ENCODE measurements at regions not wholly inside any gene's neighbourhood (a gene's known extent, or its start where the extent isn't known, plus 50 kb on each side); places are given as distances from the start of the nearest gene placed in this dataset.

DNA sequence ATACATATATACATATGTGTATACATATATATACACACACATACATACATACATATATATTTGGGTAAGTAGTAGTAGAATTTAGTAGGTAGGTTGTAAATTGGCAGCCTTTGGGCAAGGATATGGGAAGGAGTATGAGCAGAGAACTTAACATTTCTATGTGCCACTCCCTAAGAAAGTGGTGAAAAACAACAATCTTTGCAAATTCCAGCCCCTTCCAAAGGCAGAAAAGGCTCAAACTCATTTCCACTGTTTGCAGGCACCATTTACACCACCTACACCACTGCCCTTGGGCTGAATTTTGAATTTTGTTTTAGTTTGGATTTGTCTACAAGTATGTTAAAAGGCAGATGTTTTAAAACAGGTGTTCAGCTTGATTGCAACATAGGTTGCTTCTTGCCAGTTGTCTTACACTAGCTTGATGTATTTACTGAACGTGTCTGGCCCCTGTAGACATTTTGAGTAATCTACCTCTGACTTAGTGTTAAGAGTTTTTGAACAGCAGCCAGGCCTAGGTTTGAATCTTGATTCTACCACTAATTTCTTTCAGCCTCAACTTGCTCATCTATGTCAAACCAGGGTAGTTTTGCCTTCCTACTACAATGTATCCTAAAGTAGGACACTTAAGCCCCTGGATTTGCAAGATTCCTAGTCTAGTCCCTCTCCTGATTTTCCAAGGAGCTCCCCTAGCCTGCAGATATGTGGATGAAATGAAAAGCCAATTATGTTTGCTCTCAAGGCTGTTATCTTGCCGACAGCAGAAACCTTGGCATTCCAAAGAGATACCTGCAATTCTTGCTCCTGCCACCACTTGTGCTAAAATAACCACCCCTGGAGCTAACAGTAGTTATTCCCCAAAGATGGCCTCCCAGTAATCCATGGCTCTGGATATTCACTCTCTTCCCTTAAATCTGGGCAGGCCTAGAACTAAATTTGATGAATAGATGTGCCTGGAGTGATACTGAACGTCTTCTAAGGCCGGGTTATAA is 156.2 kb upstream of the SLC44A1 start:
- Mint-ChIP-seq H3K9me3 (peaks cover 4% of the 10 kb centered on the region; the same call in 2 of the 3 replicates), H3K27ac (no peak overlapping the region), H3K4me3 (no peak overlapping the region), H3K27me3 (ENCODE audit: insufficient read depth, low read depth, poor library complexity) (peaks cover 1% of the 10 kb centered on the region), H3K4me1 (peaks cover 5% of the 10 kb centered on the region; the same call in 2 of the 3 replicates), H3K36me3 (ENCODE audit: low read depth) (no peaks in the 10 kb centered on the region)
- ATAC-seq (peak; percentile 65), DNase-seq (ENCODE audit: low spot score) (peak; percentile 32)
- Histone ChIP-seq H3K27me3 (ENCODE audit: insufficient read depth) (no peaks in the 10 kb centered on the region), H3K9me2 (ENCODE audit: insufficient read depth) (no peaks in the 10 kb centered on the region), H3F3A (replicated peaks; ENCODE audit: low read depth) (no peaks in the 10 kb centered on the region), H3K4me2 (no peak overlapping the region), H3K4me1 (ENCODE audit: insufficient read depth) (peaks cover 4% of the 10 kb centered on the region), H3K4me3 (no peak overlapping the region), H3K27ac (ENCODE audit: low read depth) (no peak overlapping the region), H3K79me2 (replicated peaks; ENCODE audit: insufficient read depth) (no peaks in the 10 kb centered on the region), H4K20me1 (replicated peaks; ENCODE audit: insufficient read depth) (no peaks in the 10 kb centered on the region), H2AFZ (0 out of 2 replicates have a peak overlapping the region, but pooled peaks have one; percentile 28), H3K36me3 (ENCODE audit: insufficient read depth) (no peaks in the 10 kb centered on the region)
- TF ChIP-seq EZH2phosphoT487 (IDR thresholded peaks at IDR 0.05; ENCODE audit: unreplicated experiment) (no peak), CREB1 (CRISPR knock-in tag; IDR thresholded peaks at IDR 0.05; ENCODE audit: low read depth) (no peak), JUNB (IDR thresholded peaks at IDR 0.05; ENCODE audit: unreplicated experiment) (no peak), ZNF331 (CRISPR knock-in tag; IDR thresholded peaks at IDR 0.05; ENCODE audit: low read depth) (no peak), ZNF114 (CRISPR knock-in tag; IDR thresholded peaks at IDR 0.05) (no peak), STAT1 (IDR thresholded peaks at IDR 0.05; ENCODE audit: unreplicated experiment) (no peak), EZH2 (IDR thresholded peaks at IDR 0.05; ENCODE audit: low read depth, unreplicated experiment) (no peak), POLR2AphosphoS5 (IDR thresholded peaks at IDR 0.05; ENCODE audit: low read depth) (no peak)
- TF ChIP-seq, protein P1, sequence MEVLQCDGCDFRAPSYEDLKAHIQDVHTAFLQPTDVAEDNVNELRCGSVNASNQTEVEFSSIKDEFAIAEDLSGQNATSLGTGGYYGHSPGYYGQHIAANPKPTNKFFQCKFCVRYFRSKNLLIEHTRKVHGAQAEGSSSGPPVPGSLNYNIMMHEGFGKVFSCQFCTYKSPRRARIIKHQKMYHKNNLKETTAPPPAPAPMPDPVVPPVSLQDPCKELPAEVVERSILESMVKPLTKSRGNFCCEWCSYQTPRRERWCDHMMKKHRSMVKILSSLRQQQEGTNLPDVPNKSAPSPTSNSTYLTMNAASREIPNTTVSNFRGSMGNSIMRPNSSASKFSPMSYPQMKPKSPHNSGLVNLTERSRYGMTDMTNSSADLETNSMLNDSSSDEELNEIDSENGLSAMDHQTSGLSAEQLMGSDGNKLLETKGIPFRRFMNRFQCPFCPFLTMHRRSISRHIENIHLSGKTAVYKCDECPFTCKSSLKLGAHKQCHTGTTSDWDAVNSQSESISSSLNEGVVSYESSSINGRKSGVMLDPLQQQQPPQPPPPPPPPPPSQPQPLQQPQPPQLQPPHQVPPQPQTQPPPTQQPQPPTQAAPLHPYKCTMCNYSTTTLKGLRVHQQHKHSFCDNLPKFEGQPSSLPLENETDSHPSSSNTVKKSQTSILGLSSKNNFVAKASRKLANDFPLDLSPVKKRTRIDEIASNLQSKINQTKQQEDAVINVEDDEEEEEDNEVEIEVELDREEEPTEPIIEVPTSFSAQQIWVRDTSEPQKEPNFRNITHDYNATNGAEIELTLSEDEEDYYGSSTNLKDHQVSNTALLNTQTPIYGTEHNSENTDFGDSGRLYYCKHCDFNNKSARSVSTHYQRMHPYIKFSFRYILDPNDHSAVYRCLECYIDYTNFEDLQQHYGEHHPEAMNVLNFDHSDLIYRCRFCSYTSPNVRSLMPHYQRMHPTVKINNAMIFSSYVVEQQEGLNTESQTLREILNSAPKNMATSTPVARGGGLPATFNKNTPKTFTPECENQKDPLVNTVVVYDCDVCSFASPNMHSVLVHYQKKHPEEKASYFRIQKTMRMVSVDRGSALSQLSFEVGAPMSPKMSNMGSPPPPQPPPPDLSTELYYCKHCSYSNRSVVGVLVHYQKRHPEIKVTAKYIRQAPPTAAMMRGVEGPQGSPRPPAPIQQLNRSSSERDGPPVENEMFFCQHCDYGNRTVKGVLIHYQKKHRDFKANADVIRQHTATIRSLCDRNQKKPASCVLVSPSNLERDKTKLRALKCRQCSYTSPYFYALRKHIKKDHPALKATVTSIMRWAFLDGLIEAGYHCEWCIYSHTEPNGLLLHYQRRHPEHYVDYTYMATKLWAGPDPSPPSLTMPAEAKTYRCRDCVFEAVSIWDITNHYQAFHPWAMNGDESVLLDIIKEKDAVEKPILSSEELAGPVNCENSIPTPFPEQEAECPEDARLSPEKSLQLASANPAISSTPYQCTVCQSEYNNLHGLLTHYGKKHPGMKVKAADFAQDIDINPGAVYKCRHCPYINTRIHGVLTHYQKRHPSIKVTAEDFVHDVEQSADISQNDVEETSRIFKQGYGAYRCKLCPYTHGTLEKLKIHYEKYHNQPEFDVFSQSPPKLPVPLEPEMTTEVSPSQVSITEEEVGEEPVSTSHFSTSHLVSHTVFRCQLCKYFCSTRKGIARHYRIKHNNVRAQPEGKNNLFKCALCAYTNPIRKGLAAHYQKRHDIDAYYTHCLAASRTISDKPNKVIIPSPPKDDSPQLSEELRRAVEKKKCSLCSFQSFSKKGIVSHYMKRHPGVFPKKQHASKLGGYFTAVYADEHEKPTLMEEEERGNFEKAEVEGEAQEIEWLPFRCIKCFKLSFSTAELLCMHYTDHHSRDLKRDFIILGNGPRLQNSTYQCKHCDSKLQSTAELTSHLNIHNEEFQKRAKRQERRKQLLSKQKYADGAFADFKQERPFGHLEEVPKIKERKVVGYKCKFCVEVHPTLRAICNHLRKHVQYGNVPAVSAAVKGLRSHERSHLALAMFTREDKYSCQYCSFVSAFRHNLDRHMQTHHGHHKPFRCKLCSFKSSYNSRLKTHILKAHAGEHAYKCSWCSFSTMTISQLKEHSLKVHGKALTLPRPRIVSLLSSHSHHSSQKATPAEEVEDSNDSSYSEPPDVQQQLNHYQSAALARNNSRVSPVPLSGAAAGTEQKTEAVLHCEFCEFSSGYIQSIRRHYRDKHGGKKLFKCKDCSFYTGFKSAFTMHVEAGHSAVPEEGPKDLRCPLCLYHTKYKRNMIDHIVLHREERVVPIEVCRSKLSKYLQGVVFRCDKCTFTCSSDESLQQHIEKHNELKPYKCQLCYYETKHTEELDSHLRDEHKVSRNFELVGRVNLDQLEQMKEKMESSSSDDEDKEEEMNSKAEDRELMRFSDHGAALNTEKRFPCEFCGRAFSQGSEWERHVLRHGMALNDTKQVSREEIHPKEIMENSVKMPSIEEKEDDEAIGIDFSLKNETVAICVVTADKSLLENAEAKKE (CRISPR knock-in tag; IDR thresholded peaks at IDR 0.05) = no peak
- TF ChIP-seq, protein P2, sequence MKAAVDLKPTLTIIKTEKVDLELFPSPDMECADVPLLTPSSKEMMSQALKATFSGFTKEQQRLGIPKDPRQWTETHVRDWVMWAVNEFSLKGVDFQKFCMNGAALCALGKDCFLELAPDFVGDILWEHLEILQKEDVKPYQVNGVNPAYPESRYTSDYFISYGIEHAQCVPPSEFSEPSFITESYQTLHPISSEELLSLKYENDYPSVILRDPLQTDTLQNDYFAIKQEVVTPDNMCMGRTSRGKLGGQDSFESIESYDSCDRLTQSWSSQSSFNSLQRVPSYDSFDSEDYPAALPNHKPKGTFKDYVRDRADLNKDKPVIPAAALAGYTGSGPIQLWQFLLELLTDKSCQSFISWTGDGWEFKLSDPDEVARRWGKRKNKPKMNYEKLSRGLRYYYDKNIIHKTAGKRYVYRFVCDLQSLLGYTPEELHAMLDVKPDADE (IDR thresholded peaks at IDR 0.05) = no peak
- TF ChIP-seq, protein P3, sequence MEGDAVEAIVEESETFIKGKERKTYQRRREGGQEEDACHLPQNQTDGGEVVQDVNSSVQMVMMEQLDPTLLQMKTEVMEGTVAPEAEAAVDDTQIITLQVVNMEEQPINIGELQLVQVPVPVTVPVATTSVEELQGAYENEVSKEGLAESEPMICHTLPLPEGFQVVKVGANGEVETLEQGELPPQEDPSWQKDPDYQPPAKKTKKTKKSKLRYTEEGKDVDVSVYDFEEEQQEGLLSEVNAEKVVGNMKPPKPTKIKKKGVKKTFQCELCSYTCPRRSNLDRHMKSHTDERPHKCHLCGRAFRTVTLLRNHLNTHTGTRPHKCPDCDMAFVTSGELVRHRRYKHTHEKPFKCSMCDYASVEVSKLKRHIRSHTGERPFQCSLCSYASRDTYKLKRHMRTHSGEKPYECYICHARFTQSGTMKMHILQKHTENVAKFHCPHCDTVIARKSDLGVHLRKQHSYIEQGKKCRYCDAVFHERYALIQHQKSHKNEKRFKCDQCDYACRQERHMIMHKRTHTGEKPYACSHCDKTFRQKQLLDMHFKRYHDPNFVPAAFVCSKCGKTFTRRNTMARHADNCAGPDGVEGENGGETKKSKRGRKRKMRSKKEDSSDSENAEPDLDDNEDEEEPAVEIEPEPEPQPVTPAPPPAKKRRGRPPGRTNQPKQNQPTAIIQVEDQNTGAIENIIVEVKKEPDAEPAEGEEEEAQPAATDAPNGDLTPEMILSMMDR (conservative IDR thresholded peaks at IDR 0.05; ENCODE audit: low read depth in 2 of 2) = no peak
- TF ChIP-seq, protein P4, sequence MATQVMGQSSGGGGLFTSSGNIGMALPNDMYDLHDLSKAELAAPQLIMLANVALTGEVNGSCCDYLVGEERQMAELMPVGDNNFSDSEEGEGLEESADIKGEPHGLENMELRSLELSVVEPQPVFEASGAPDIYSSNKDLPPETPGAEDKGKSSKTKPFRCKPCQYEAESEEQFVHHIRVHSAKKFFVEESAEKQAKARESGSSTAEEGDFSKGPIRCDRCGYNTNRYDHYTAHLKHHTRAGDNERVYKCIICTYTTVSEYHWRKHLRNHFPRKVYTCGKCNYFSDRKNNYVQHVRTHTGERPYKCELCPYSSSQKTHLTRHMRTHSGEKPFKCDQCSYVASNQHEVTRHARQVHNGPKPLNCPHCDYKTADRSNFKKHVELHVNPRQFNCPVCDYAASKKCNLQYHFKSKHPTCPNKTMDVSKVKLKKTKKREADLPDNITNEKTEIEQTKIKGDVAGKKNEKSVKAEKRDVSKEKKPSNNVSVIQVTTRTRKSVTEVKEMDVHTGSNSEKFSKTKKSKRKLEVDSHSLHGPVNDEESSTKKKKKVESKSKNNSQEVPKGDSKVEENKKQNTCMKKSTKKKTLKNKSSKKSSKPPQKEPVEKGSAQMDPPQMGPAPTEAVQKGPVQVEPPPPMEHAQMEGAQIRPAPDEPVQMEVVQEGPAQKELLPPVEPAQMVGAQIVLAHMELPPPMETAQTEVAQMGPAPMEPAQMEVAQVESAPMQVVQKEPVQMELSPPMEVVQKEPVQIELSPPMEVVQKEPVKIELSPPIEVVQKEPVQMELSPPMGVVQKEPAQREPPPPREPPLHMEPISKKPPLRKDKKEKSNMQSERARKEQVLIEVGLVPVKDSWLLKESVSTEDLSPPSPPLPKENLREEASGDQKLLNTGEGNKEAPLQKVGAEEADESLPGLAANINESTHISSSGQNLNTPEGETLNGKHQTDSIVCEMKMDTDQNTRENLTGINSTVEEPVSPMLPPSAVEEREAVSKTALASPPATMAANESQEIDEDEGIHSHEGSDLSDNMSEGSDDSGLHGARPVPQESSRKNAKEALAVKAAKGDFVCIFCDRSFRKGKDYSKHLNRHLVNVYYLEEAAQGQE (IDR thresholded peaks at IDR 0.05; ENCODE audit: unreplicated experiment) = no peak
